Chondrocyte (in vitro differentiated cells): ENCODE measurements at regions not wholly inside any gene's neighbourhood (a gene's known extent, or its start where the extent isn't known, plus 50 kb on each side); places are given as distances from the start of the nearest gene placed in this dataset.

Source experiments
- DNase-seq: peaks from one replicate; pipeline ENCODE4 v3.0.0; 2021; ENCODE audit warnings: mixed read lengths, low spot score
- H3K27ac Mint-ChIP-seq: one replicate; pipeline ENCODE4 v1.8.0; 2021; ENCODE audit warnings: mild to moderate bottlenecking, moderate library complexity, mixed read lengths; ENCODE audit not compliant: unreplicated experiment
- H3K27me3 Mint-ChIP-seq: 2 replicates; pipeline ENCODE4 v1.8.0; 2021; ENCODE audit warnings: low read depth, mixed read lengths
- H3K36me3 Mint-ChIP-seq: 2 replicates; pipeline ENCODE4 v1.8.0; 2021; ENCODE audit warnings: low read depth, mixed read lengths
- H3K4me1 Mint-ChIP-seq: 2 replicates; pipeline ENCODE4 v1.8.0; 2021; ENCODE audit warnings: low read depth, mild to moderate bottlenecking, mixed read lengths
- H3K4me3 Mint-ChIP-seq: one replicate; pipeline ENCODE4 v1.8.0; 2021; ENCODE audit warnings: mild to moderate bottlenecking, moderate library complexity, mixed read lengths; ENCODE audit not compliant: unreplicated experiment
- H3K9me3 Mint-ChIP-seq: 2 replicates; pipeline ENCODE4 v1.8.0; 2021; ENCODE audit warnings: low read depth, mixed read lengths
- CTCF ChIP-seq: fragments of 200-600 bp; sonication (generic); IDR thresholded peaks from 2 replicates; pipeline ENCODE4 v1.5.0; 2021; ENCODE audit warnings: antibody characterized with exemption, mild to moderate bottlenecking, moderate library complexity

- Mint-ChIP-seq H3K27me3 (no peaks in the 10 kb centered on the region), H3K36me3 (no peaks in the 10 kb centered on the region), H3K4me3 (no peak overlapping the region), H3K27ac (no peak overlapping the region), H3K9me3 (peaks cover 12% of the 10 kb centered on the region), H3K4me1 (peaks cover 24% of the 10 kb centered on the region)
- TF ChIP-seq CTCF = no peak
- DNase-seq = no peak
Measured at GRCh38 chr6:137765059-137765458, 102.0 kb upstream of the TNFAIP3 start.

GRCh38 chr6:137766596-137767370, 100.3 kb upstream of the TNFAIP3 start:
- Mint-ChIP-seq H3K36me3 (no peaks in the 10 kb centered on the region), H3K9me3 (peaks cover 12% of the 10 kb centered on the region), H3K4me3 (no peak overlapping the region), H3K4me1 (peaks cover 16% of the 10 kb centered on the region), H3K27ac (no peak overlapping the region), H3K27me3 (no peaks in the 10 kb centered on the region)
- no peak for DNase-seq
- TF ChIP-seq CTCF = no peak

GRCh38 chr6:137767465-137767864, 99.6 kb upstream of the TNFAIP3 start:
- H3K4me3 Mint-ChIP-seq = no peak overlapping the region

GRCh38 chr6:137767911-137768690, 99.0 kb upstream of the TNFAIP3 start:
- DNase-seq = no peak
- no peak for TF ChIP-seq CTCF
- Mint-ChIP-seq H3K4me1 (peaks cover 16% of the 10 kb centered on the region), H3K27me3 (no peaks in the 10 kb centered on the region), H3K36me3 (no peaks in the 10 kb centered on the region), H3K9me3 (peaks cover 12% of the 10 kb centered on the region), H3K4me3 (no peak overlapping the region), H3K27ac (no peak overlapping the region)

More at GRCh38 chr6:137767465-137767864, 99.6 kb upstream of the TNFAIP3 start:
- no peak for TF ChIP-seq CTCF
- DNase-seq = no peak
- H3K27ac Mint-ChIP-seq = no peak overlapping the region
- peaks cover 12% of the 10 kb centered on the region for H3K9me3 Mint-ChIP-seq
- H3K4me1 Mint-ChIP-seq = peaks cover 16% of the 10 kb centered on the region
- H3K36me3 Mint-ChIP-seq = no peaks in the 10 kb centered on the region
- no peaks in the 10 kb centered on the region for H3K27me3 Mint-ChIP-seq

GRCh38 chr6:137768935-137769334, 98.1 kb upstream of the TNFAIP3 start:
- H3K4me1 Mint-ChIP-seq = peaks cover 16% of the 10 kb centered on the region
- peaks cover 12% of the 10 kb centered on the region for H3K9me3 Mint-ChIP-seq
- H3K27me3 Mint-ChIP-seq = no peaks in the 10 kb centered on the region
- no peak overlapping the region for H3K27ac Mint-ChIP-seq
- H3K4me3 Mint-ChIP-seq = no peak overlapping the region
- H3K36me3 Mint-ChIP-seq = no peaks in the 10 kb centered on the region
- TF ChIP-seq CTCF = no peak
- DNase-seq = no peak
